ENCODE measurements at regions not wholly inside any gene's neighbourhood (a gene's known extent, or its start where the extent isn't known, plus 50 kb on each side); places are given as distances from the start of the nearest gene placed in this dataset.

- H3K4me3 ChIP-seq (ENCODE audit: control insufficient read depth, low read depth, low read length) = no peak overlapping the region
- TF ChIP-seq CTCF (IDR thresholded peaks at IDR 0.05; ENCODE audit: control insufficient read depth, insufficient read depth, low read depth, low read length, missing control alignments) = no peak
- DNase-seq (ENCODE audit: low read depth) = no peak
Observed at GRCh38 chr15:61422773-61423172, 193.7 kb upstream of the RORA start.

- TF ChIP-seq CTCF (IDR thresholded peaks at IDR 0.05; ENCODE audit: control insufficient read depth, insufficient read depth, low read depth, low read length, missing control alignments) = no peak
- H3K4me3 ChIP-seq (ENCODE audit: control insufficient read depth, low read depth, low read length) = no peak overlapping the region
- DNase-seq (ENCODE audit: low read depth) = no peak
Observed at GRCh38 chr15:61421938-61422337, 192.8 kb upstream of the RORA start.

DNA sequence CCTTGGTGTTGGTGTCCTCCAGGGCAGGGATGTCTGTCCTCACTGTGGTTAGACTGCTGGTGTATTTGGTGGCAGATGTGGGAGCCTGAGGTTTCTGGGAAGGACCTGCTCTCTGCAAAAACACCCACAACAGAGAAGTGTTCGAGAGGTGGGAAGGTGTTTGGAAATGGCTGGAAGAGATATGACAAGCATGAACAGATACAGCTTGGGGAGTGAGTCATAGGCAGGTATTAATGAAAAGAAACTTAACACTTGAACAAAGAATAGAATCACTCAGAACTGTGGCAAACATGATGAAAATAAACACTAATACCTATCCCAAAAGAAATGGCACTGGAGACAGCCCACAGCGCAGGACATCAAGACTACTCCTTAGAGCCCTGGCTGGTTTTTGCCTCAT lies 192.4 kb upstream of the RORA start:
- no peak overlapping the region for H3K4me3 ChIP-seq (ENCODE audit: control insufficient read depth, low read depth, low read length)
- no peak for TF ChIP-seq CTCF (IDR thresholded peaks at IDR 0.05; ENCODE audit: control insufficient read depth, insufficient read depth, low read depth, low read length, missing control alignments)
- no peak for DNase-seq (ENCODE audit: low read depth)

DNA sequence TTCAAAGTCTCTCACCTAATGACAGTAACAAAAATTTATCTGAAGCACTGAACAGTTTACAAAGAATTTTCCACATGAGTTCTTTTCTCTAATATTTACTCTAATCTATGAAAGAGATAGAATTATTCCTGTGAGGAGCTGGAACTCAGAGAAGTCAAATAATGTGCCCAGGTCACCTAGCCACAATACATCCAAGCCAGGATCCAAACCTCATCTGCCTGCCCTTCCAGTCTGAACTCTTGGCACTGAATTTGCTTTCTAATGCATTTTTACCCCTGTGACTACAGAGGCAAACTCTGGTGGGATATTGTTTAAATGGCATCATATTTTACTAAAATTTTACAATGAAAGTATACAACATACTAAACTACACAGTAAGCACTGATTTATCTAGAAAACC lies 191.4 kb upstream of the RORA start:
- DNase-seq (ENCODE audit: low read depth) = no peak

GRCh38 chr15:61415617-61416120 lies 186.6 kb upstream of the RORA start:
- TF ChIP-seq CTCF (IDR thresholded peaks at IDR 0.05; ENCODE audit: control insufficient read depth, insufficient read depth, low read depth, low read length, missing control alignments) = no peak
- DNase-seq (ENCODE audit: low read depth) = no peak
- no peak overlapping the region for H3K4me3 ChIP-seq (ENCODE audit: control insufficient read depth, low read depth, low read length)

More for the DNA sequence above, 191.4 kb upstream of the RORA start:
- H3K4me3 ChIP-seq (ENCODE audit: control insufficient read depth, low read depth, low read length) = no peak overlapping the region
- TF ChIP-seq CTCF (IDR thresholded peaks at IDR 0.05; ENCODE audit: control insufficient read depth, insufficient read depth, low read depth, low read length, missing control alignments) = no peak

DNA sequence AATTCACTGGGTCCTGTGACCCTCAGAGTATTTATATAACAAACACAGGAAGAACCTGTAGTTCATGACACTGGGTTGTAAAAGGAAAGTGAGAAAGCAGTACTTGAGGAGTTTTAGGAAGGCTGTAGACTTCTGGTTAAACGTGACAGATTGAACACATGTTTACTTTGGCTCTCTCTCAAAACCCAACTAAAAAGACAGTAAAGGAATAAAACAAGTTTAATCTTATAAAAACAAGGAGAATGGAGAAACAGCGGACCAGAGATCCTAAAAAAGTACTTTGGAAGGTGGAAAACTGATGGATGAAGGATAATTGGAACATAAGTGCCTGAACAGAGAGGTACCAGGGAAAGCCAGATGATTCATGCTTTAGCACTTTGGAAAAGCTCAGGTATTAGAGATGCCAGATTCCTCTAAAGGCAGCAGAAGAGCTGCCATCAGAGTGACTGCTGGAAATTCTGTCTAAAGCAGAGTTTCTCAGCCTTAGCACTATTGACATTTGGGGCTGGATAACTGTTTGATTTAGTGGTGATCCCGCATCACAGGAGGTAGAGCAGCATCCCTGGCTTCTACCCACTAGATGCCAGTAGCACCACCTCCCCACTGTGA lies 182.9 kb upstream of the RORA start:
- no peak for DNase-seq (ENCODE audit: low read depth)
- no peak for TF ChIP-seq CTCF (IDR thresholded peaks at IDR 0.05; ENCODE audit: control insufficient read depth, insufficient read depth, low read depth, low read length, missing control alignments)
- no peak overlapping the region for H3K4me3 ChIP-seq (ENCODE audit: control insufficient read depth, low read depth, low read length)

All from AG09309 (cell line).